ENCODE measurements at regions not wholly inside any gene's neighbourhood (a gene's known extent, or its start where the extent isn't known, plus 50 kb on each side); places are given as distances from the start of the nearest gene placed in this dataset.

- Histone ChIP-seq H4K20me1 (ENCODE audit: low read length) (no peaks in the 10 kb centered on the region), H3K4me2 (ENCODE audit: low read length) (no peak overlapping the region), H3K9me2 (replicated peaks; ENCODE audit: low read length) (no peaks in the 10 kb centered on the region), H3K27ac (ENCODE audit: low read length) (no peak overlapping the region), H3F3A (ENCODE audit: low read length, unreplicated experiment) (no peaks in the 10 kb centered on the region), H3K79me2 (ENCODE audit: low read length) (no peaks in the 10 kb centered on the region), H3K27me3 (ENCODE audit: low read length) (no peaks in the 10 kb centered on the region), H3K9me3 (ENCODE audit: low read length) (no peaks in the 10 kb centered on the region), H3K4me1 (ENCODE audit: insufficient read depth, low read length) (peaks cover 19% of the 10 kb centered on the region), H3K9ac (ENCODE audit: low read length) (no peak overlapping the region), H2AFZ (ENCODE audit: low read length) (no peak overlapping the region), H3K4me3 (ENCODE audit: low read length) (no peak overlapping the region), H3K36me3 (ENCODE audit: low read depth, low read length) (no peaks in the 10 kb centered on the region)
- intact Hi-C loops (cut with micrococcal nuclease) = no loop called here
- ATAC-seq (no peak), DNase-seq (no peak)
- POLR2A ChIA-PET (ENCODE audit: unreplicated experiment) = no interaction called here
- no peak for TF ChIP-seq EZH2phosphoT487 (IDR thresholded peaks at IDR 0.05; ENCODE audit: borderline replicate concordance, low read length)
- no peak for TF ChIP-seq EZH2 (IDR thresholded peaks at IDR 0.05; ENCODE audit: low read length, unreplicated experiment)
- no peak for TF ChIP-seq CTCF (conservative IDR thresholded peaks at IDR 0.05; ENCODE audit: low read depth, low read length)
- no TSS peak for BruUV-seq (replicated peaks)
- CTCF ChIA-PET = no interaction called here
These were observed 56.0 kb upstream of the LCTL start for GRCh38 chr15:66621491-66622467.

GRCh38 chr15:66622591-66623022, 56.8 kb upstream of the LCTL start:
- Histone ChIP-seq H3K9me2 (replicated peaks; ENCODE audit: low read length) (no peaks in the 10 kb centered on the region), H3K9me3 (ENCODE audit: low read length) (no peaks in the 10 kb centered on the region), H3K36me3 (ENCODE audit: low read depth, low read length) (no peaks in the 10 kb centered on the region), H3K9ac (ENCODE audit: low read length) (no peak overlapping the region), H3K4me1 (ENCODE audit: insufficient read depth, low read length) (peaks cover 11% of the 10 kb centered on the region), H3F3A (ENCODE audit: low read length, unreplicated experiment) (no peaks in the 10 kb centered on the region), H3K27ac (ENCODE audit: low read length) (no peak overlapping the region), H2AFZ (ENCODE audit: low read length) (no peak overlapping the region), H3K27me3 (ENCODE audit: low read length) (no peaks in the 10 kb centered on the region), H3K4me2 (ENCODE audit: low read length) (no peak overlapping the region), H4K20me1 (ENCODE audit: low read length) (no peaks in the 10 kb centered on the region), H3K79me2 (ENCODE audit: low read length) (no peaks in the 10 kb centered on the region), H3K4me3 (ENCODE audit: low read length) (no peak overlapping the region)
- POLR2A ChIA-PET (ENCODE audit: unreplicated experiment) = no interaction called here
- BruUV-seq (replicated peaks) = no TSS peak
- no peak for ATAC-seq
- CTCF ChIA-PET = no interaction called here
- DNase-seq = no peak
- TF ChIP-seq CTCF (conservative IDR thresholded peaks at IDR 0.05; ENCODE audit: low read depth, low read length) (no peak), EZH2 (IDR thresholded peaks at IDR 0.05; ENCODE audit: low read length, unreplicated experiment) (no peak), EZH2phosphoT487 (IDR thresholded peaks at IDR 0.05; ENCODE audit: borderline replicate concordance, low read length) (no peak)
- intact Hi-C loops (cut with micrococcal nuclease) = no loop called here
